DOHH2 (cell line): ENCODE measurements at regions not wholly inside any gene's neighbourhood (a gene's known extent, or its start where the extent isn't known, plus 50 kb on each side); places are given as distances from the start of the nearest gene placed in this dataset.

Experiments
- H3F3A ChIP-seq: fragments of 200-600 bp; sonication (generic), shearing (Covaris generic); 2 replicates; pipeline ENCODE4 v1.6.0; 2016; ENCODE audit warnings: antibody characterized with exemption, mild to moderate bottlenecking; ENCODE audit not compliant: control insufficient read depth, insufficient read depth
- H3K27ac ChIP-seq: fragments of 200-600 bp; sonication (generic); 2 replicates; pipeline ENCODE4 v1.5.1; 2014; ENCODE audit warnings: low read depth, mild to moderate bottlenecking, low read length, moderate library complexity
- H3K27me3 ChIP-seq: fragments of 200-600 bp; sonication (generic); 2 replicates; pipeline ENCODE4 v1.6.1; 2014; ENCODE audit warnings: mild to moderate bottlenecking, low read length, mixed read lengths; ENCODE audit not compliant: control insufficient read depth
- H3K36me3 ChIP-seq: fragments of 200-600 bp; sonication (generic); 2 replicates; pipeline ENCODE4 v1.6.1; 2014; ENCODE audit warnings: mild to moderate bottlenecking, low read length, moderate library complexity, mixed read lengths; ENCODE audit not compliant: control insufficient read depth
- H3K4me1 ChIP-seq: fragments of 200-600 bp; sonication (generic); 2 replicates; pipeline ENCODE4 v1.6.1; 2014; ENCODE audit warnings: mild to moderate bottlenecking, low read length, mixed read lengths; ENCODE audit not compliant: control insufficient read depth
- H3K4me2 ChIP-seq: fragments of 200-600 bp; sonication (generic); 2 replicates; pipeline ENCODE4 v1.6.0; 2014; ENCODE audit warnings: mild to moderate bottlenecking, low read length, moderate library complexity
- H3K4me3 ChIP-seq: fragments of 200-600 bp; sonication (generic); 2 replicates; pipeline ENCODE4 v1.5.1; 2014; ENCODE audit warnings: mild to moderate bottlenecking, low read length, mixed read lengths
- H3K79me2 ChIP-seq: fragments of 200-600 bp; sonication (generic); 2 replicates; pipeline ENCODE4 v1.6.1; 2014; ENCODE audit warnings: mild to moderate bottlenecking, low read length, mixed read lengths; ENCODE audit not compliant: control insufficient read depth
- H3K9me2 ChIP-seq: fragments of 200-600 bp; sonication (generic); replicated peaks from 2 replicates; pipeline ENCODE4 v1.6.1; 2014; ENCODE audit warnings: mild to moderate bottlenecking, low read length, mixed read lengths; ENCODE audit not compliant: control insufficient read depth
- H3K9me3 ChIP-seq: fragments of 200-600 bp; sonication (generic); 2 replicates; pipeline ENCODE4 v1.6.1; 2014; ENCODE audit warnings: antibody characterized with exemption, low read length, mixed read lengths; ENCODE audit not compliant: control insufficient read depth, insufficient read depth
- H4K20me1 ChIP-seq: fragments of 200-600 bp; sonication (generic); 2 replicates; pipeline ENCODE4 v1.6.0; 2014; ENCODE audit warnings: low read depth, mild to moderate bottlenecking, antibody characterized with exemption, low read length, moderate library complexity; ENCODE audit not compliant: control insufficient read depth, insufficient read depth
- EZH2phosphoT487 ChIP-seq: fragments of 200-600 bp; sonication (generic); IDR thresholded peaks from 2 replicates; pipeline ENCODE4 v1.6.1; 2017; ENCODE audit warnings: borderline replicate concordance, mild to moderate bottlenecking, antibody characterized with exemption, low read length, moderate library complexity, mixed read lengths
- TF ChIP-seq, protein P1 (sequence below): fragments of 200-600 bp; sonication (generic); IDR thresholded peaks from one replicate; pipeline ENCODE4 v1.5.1; 2014; ENCODE audit warnings: antibody characterized with exemption, mild to moderate bottlenecking, low read depth, low read length; ENCODE audit not compliant: poor library complexity, severe bottlenecking

GRCh38 chr1:208885060-208885459 lies 640.9 kb upstream of the PLXNA2 start:
- H3K4me2 ChIP-seq, result no peak overlapping the region
- no peaks in the 10 kb centered on the region for H3K9me3 ChIP-seq
- no peaks in the 10 kb centered on the region for H3K79me2 ChIP-seq
- H3K4me3 ChIP-seq, result no peak overlapping the region
- H3K4me1 ChIP-seq, result no peaks in the 10 kb centered on the region
- no peaks in the 10 kb centered on the region for H3K36me3 ChIP-seq
- TF ChIP-seq, protein P1, sequence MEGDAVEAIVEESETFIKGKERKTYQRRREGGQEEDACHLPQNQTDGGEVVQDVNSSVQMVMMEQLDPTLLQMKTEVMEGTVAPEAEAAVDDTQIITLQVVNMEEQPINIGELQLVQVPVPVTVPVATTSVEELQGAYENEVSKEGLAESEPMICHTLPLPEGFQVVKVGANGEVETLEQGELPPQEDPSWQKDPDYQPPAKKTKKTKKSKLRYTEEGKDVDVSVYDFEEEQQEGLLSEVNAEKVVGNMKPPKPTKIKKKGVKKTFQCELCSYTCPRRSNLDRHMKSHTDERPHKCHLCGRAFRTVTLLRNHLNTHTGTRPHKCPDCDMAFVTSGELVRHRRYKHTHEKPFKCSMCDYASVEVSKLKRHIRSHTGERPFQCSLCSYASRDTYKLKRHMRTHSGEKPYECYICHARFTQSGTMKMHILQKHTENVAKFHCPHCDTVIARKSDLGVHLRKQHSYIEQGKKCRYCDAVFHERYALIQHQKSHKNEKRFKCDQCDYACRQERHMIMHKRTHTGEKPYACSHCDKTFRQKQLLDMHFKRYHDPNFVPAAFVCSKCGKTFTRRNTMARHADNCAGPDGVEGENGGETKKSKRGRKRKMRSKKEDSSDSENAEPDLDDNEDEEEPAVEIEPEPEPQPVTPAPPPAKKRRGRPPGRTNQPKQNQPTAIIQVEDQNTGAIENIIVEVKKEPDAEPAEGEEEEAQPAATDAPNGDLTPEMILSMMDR, result no peak
- TF ChIP-seq EZH2phosphoT487, result no peak
- H3K27ac ChIP-seq, result no peak overlapping the region
- no peaks in the 10 kb centered on the region for H4K20me1 ChIP-seq
- no peaks in the 10 kb centered on the region for H3F3A ChIP-seq
- H3K27me3 ChIP-seq, result no peaks in the 10 kb centered on the region
- H3K9me2 ChIP-seq, result no peaks in the 10 kb centered on the region

GRCh38 chr1:208885650-208886049 lies 641.5 kb upstream of the PLXNA2 start:
- Histone ChIP-seq H3K9me2 (no peaks in the 10 kb centered on the region), H3K4me3 (no peak overlapping the region), H3K4me1 (no peaks in the 10 kb centered on the region), H4K20me1 (no peaks in the 10 kb centered on the region), H3F3A (no peaks in the 10 kb centered on the region), H3K9me3 (no peaks in the 10 kb centered on the region), H3K79me2 (no peaks in the 10 kb centered on the region), H3K4me2 (no peak overlapping the region), H3K27ac (no peak overlapping the region), H3K36me3 (no peaks in the 10 kb centered on the region), H3K27me3 (no peaks in the 10 kb centered on the region)
- TF ChIP-seq, protein P1, result no peak
- TF ChIP-seq EZH2phosphoT487, result no peak

GRCh38 chr1:208888376-208888775 lies 644.2 kb upstream of the PLXNA2 start:
- no peaks in the 10 kb centered on the region for H4K20me1 ChIP-seq
- H3K27ac ChIP-seq, result no peak overlapping the region
- H3K36me3 ChIP-seq, result no peaks in the 10 kb centered on the region

More at GRCh38 chr1:208888376-208888775, 644.2 kb upstream of the PLXNA2 start:
- Histone ChIP-seq H3F3A (no peaks in the 10 kb centered on the region), H3K79me2 (no peaks in the 10 kb centered on the region), H3K9me3 (no peaks in the 10 kb centered on the region), H3K27me3 (no peaks in the 10 kb centered on the region), H3K4me1 (no peaks in the 10 kb centered on the region), H3K9me2 (no peaks in the 10 kb centered on the region), H3K4me3 (no peak overlapping the region), H3K4me2 (no peak overlapping the region)
- no peak for TF ChIP-seq EZH2phosphoT487
- TF ChIP-seq, protein P1, result no peak
